Common myeloid progenitor, CD34-positive (primary cell): ENCODE measurements at regions not wholly inside any gene's neighbourhood (a gene's known extent, or its start where the extent isn't known, plus 50 kb on each side); places are given as distances from the start of the nearest gene placed in this dataset.

ENCODE experiments used
- CTCF ChIA-PET: fragments of 350-600 bp; sonication (Branson Sonifier 250); formaldehyde crosslinking; loops from one replicate; lab custom pipeline; 2021; ENCODE audit warnings: antibody characterized with exemption; lab: Charles Lee
- POLR2A ChIA-PET: fragments of 350-600 bp; sonication (Branson Sonifier 250); formaldehyde crosslinking; loops from one replicate; lab custom pipeline; 2021; ENCODE audit warnings: antibody characterized with exemption; lab: Charles Lee
- DNase-seq, 3 donors: peaks; one replicate each; pipeline versions ENCODE4 v3.0.0 to v3.0.0-alpha.2; 2013
- H3K27ac ChIP-seq, 2 experiments: 1 replicate in 1 of 2; 2 replicates in 1 of 2; pipeline ENCODE4 v1.7.0; 2013; ENCODE audit warnings: inconsistent platforms in 2 of 2, low read length in 2 of 2, mild to moderate bottlenecking in 2 of 2, low read depth in 1 of 2, moderate library complexity in 1 of 2; ENCODE audit not compliant: severe bottlenecking in 2 of 2, insufficient read depth in 1 of 2, poor library complexity in 1 of 2
- H3K27me3 ChIP-seq, 5 experiments: replicated peaks in 2 of 5; 1 replicate in 3 of 5; 2 replicates in 2 of 5; pipeline versions ENCODE4 v1.6.1 to v1.7.0; 2013; ENCODE audit warnings: low read length in 4 of 5, mild to moderate bottlenecking in 2 of 5, moderate library complexity in 2 of 5, inconsistent platforms in 1 of 5; ENCODE audit not compliant: insufficient read depth in 5 of 5, control insufficient read depth in 4 of 5
- H3K36me3 ChIP-seq, 4 experiments: 1 replicate in 2 of 4; 2 replicates in 2 of 4; pipeline versions ENCODE4 v1.6.1 to v1.7.0; 2013; ENCODE audit warnings: low read length in 3 of 4, control low read depth in 1 of 4, mild to moderate bottlenecking in 1 of 4; ENCODE audit not compliant: control insufficient read depth in 4 of 4, insufficient read depth in 4 of 4
- H3K4me1 ChIP-seq, 4 experiments: 1 replicate in 3 of 4; 2 replicates in 1 of 4; pipeline versions ENCODE4 v1.6.1 to v1.7.1; 2013; ENCODE audit warnings: low read length in 3 of 4, mild to moderate bottlenecking in 3 of 4, control low read depth in 1 of 4, inconsistent platforms in 1 of 4, moderate library complexity in 1 of 4; ENCODE audit not compliant: control insufficient read depth in 4 of 4, insufficient read depth in 4 of 4; ENCODE audit errors: control extremely low read depth in 1 of 4
- H3K4me3 ChIP-seq, 7 experiments: 1 replicate in 4 of 7; 2 replicates in 3 of 7; pipeline versions ENCODE4 v1.5.1 to v1.7.0; 2013; ENCODE audit warnings: mild to moderate bottlenecking in 7 of 7, low read length in 6 of 7, moderate library complexity in 6 of 7, inconsistent platforms in 2 of 7, low read depth in 2 of 7, control low read depth in 1 of 7; ENCODE audit not compliant: insufficient read depth in 4 of 7, control insufficient read depth in 1 of 7; ENCODE audit errors: extremely low read depth in 1 of 7
- H3K9me3 ChIP-seq, 5 experiments: 1 replicate in 4 of 5; 2 replicates in 1 of 5; pipeline versions ENCODE4 v1.6.1 to v1.7.1; 2013; ENCODE audit warnings: low read length in 4 of 5, mild to moderate bottlenecking in 2 of 5, inconsistent platforms in 1 of 5, low read depth in 1 of 5, moderate library complexity in 1 of 5; ENCODE audit not compliant: control insufficient read depth in 4 of 5, insufficient read depth in 2 of 5; ENCODE audit errors: control extremely low read depth in 1 of 5
- WGBS: methylation state at CpG from one replicate; pipeline ENCODE4 v1.1.5; 2013; ENCODE audit not compliant: insufficient coverage; 5-methylcytosine and 5-hydroxymethylcytosine counted together

DNA sequence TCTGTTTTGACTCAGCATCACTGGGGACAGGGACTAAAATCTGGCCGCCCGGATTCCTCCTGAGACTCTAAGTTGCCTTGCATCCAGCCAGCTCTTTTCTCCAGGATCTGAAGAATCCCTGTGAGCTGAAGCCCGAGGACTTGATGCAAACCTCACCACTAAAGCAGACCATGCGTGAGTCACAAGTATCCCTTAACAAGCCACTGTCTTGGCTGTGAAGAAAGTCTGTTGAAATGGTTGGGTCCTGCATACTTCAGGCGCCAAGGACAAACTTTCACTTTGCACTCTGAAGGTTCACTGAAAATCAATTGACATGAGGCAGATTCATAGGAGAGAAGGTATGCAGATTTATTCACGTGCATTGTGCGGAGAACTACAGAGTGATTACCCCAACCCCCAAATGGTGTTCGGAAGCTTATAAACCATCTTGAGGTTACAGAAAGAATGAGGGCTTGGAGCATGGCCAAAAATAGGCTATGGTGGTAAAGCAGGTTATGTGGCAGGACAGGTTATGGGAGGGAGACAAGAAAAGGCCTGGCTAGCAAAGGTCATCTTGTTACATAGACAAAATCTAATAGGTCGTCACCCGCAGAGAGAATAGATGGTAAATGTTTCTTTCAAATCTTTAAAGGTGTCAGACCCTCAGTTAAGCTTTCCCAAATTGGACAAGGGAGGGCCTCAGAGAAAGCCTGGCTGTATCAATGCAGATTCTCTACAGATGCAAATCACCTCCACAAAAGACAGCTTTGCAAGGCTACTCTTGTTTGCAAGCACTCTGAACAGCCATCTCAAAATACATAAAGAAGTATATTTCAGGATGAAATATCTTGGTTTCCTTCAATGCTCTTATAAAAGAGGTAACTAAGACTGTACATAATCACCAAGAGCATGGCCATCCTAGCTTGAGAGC is 126.3 kb upstream of the PLAAT1 start:
- CTCF ChIA-PET, result no interaction called here
- no peaks in the 10 kb centered on the region for H3K4me1 ChIP-seq
- no peaks in the 10 kb centered on the region for H3K9me3 ChIP-seq
- no peak overlapping the region for H3K27ac ChIP-seq
- WGBS, result 98% methylated on average over 9 of the region's 10 CpGs
- no peaks in the 10 kb centered on the region for H3K36me3 ChIP-seq
- no peak overlapping the region for H3K4me3 ChIP-seq
- no peak for DNase-seq
- no peaks in the 10 kb centered on the region for H3K27me3 ChIP-seq
- POLR2A ChIA-PET, result no interaction called here

GRCh38 chr3:193116871-193117270 is 124.2 kb upstream of the PLAAT1 start:
- 88% methylated on average over 1 of the region's 2 CpGs for WGBS
- POLR2A ChIA-PET, result no interaction called here
- H3K9me3 ChIP-seq, result no peaks in the 10 kb centered on the region
- no peak for DNase-seq
- H3K36me3 ChIP-seq, result no peaks in the 10 kb centered on the region
- CTCF ChIA-PET, result no interaction called here
- no peaks in the 10 kb centered on the region for H3K4me1 ChIP-seq
- no peaks in the 10 kb centered on the region for H3K27me3 ChIP-seq
- no peak overlapping the region for H3K4me3 ChIP-seq
- no peak overlapping the region for H3K27ac ChIP-seq

DNA sequence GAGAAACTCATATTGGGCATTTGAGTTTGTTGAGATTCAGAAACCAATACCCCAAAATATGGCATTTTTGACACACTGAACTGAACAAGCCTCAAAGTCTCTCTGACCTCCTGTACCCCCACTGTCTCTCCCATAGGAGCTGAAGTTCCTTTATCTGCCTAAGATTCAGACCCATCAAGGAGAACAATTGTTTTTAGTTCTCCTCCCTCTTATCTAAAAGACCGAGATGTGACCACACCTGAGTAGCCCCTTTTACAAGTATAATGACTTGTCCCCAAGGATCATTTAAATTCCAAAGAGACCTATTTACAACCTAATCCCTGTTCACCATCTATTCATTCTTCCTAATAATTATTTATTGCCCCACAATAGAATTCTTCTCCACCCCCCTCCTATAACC is 122.1 kb upstream of the PLAAT1 start:
- WGBS, result 94% methylated on average over 1 of the region's 1 CpG
- no peaks in the 10 kb centered on the region for H3K27me3 ChIP-seq
- no peaks in the 10 kb centered on the region for H3K36me3 ChIP-seq
- H3K27ac ChIP-seq, result no peak overlapping the region
- no peak for DNase-seq
- no peaks in the 10 kb centered on the region for H3K4me1 ChIP-seq
- H3K9me3 ChIP-seq, result no peaks in the 10 kb centered on the region
- no peak overlapping the region for H3K4me3 ChIP-seq
- CTCF ChIA-PET, result no interaction called here
- POLR2A ChIA-PET, result no interaction called here

DNA sequence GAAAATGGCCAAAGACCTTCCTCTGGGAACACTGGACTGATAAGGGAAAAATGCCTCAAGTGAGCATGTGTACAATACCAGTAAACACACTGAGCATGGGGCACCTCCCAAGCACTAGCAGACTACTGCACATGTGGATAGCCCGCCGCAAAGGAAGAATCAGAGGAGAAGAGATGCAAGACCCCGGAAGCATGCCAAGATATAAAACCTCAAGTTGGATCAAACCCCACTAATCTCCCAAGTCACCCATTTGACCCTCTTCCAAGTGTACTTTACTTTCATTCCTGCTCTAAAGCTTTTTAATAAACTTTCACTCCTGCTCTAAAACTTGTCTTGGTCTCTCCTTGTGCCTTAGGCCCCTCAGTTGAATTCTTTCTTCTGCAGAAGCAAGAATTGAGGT is 121.1 kb upstream of the PLAAT1 start:
- no CpG with 5 or more reads among the region's 3 CpGs for WGBS
- CTCF ChIA-PET, result no interaction called here

DNA sequence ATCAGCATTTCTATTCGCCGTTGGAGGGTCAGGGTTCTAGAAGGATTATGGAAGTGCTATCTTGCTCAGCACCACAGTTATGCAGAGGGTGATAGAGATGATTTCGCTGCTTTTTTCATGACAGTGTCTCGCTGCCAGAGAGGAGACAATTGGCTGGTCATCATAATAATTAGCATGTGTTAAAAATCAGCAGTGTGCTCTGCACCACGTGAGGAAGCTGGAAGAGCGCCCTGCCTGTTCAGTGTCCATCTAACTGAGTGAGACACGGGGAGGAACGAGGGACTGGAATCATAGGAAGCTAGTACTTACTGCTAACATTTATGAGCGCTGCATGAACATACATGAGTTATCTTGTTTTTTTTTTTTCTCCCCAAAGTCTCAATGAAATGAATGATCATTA is 116.2 kb upstream of the PLAAT1 start:
- Histone ChIP-seq H3K9me3 (no peaks in the 10 kb centered on the region), H3K27me3 (peaks cover 0 to 11% (median 3%) of the 10 kb centered on the region in 5 experiments), H3K27ac (no peak overlapping the region), H3K36me3 (no peaks in the 10 kb centered on the region), H3K4me1 (no peaks in the 10 kb centered on the region), H3K4me3 (no peak overlapping the region)
- ChIA-PET POLR2A (no interaction called here), CTCF (no interaction called here)
- no peak for DNase-seq
- 85% methylated on average over 8 of the region's 9 CpGs for WGBS

More for the DNA sequence above, 121.1 kb upstream of the PLAAT1 start:
- DNase-seq, result no peak
- Histone ChIP-seq H3K27me3 (peaks cover 0 to 2% (median 0%) of the 10 kb centered on the region in 5 experiments), H3K36me3 (no peaks in the 10 kb centered on the region), H3K9me3 (no peaks in the 10 kb centered on the region), H3K27ac (no peak overlapping the region), H3K4me3 (no peak overlapping the region), H3K4me1 (no peaks in the 10 kb centered on the region)
- POLR2A ChIA-PET, result no interaction called here

GRCh38 chr3:193129607-193130006 is 111.4 kb upstream of the PLAAT1 start:
- 80% methylated on average over 1 of the region's 4 CpGs for WGBS
- CTCF ChIA-PET, result no interaction called here
- POLR2A ChIA-PET, result no interaction called here

DNA sequence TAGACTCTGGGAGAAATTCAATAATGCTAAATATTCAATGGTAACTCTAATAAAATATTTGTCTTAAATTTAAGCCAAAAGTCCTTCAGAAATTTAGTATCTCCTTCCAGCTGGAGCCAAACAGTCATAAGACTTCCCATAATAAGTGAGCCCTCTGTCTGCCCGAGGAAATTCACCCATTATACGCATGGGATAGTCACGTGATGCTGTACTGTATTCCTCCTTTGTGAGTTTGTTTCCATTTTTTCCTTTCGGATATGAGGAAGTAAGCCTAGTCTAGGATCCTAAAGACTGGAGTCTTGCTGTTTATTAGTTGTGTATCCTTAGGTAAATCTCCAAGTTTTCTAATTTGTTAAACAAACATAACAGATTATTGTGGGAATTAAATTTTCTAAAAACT is 110.4 kb upstream of the PLAAT1 start:
- peaks cover 0 to 10% (median 0%) of the 10 kb centered on the region in 5 experiments for H3K27me3 ChIP-seq
- H3K27ac ChIP-seq, result no peak overlapping the region
- no peaks in the 10 kb centered on the region for H3K36me3 ChIP-seq
- CTCF ChIA-PET, result no interaction called here
- POLR2A ChIA-PET, result no interaction called here
- no peak overlapping the region for H3K4me3 ChIP-seq
- no peak for DNase-seq
- H3K9me3 ChIP-seq, result no peaks in the 10 kb centered on the region
- 95% methylated on average over 3 of the region's 4 CpGs for WGBS
- no peaks in the 10 kb centered on the region for H3K4me1 ChIP-seq

More at GRCh38 chr3:193129607-193130006, 111.4 kb upstream of the PLAAT1 start:
- Histone ChIP-seq H3K27ac (no peak overlapping the region), H3K4me1 (no peaks in the 10 kb centered on the region), H3K27me3 (peaks cover 0 to 11% (median 3%) of the 10 kb centered on the region in 5 experiments), H3K4me3 (no peak overlapping the region), H3K36me3 (no peaks in the 10 kb centered on the region), H3K9me3 (no peaks in the 10 kb centered on the region)
- DNase-seq, result no peak
